Inflammatory macrophage (primary cell): ENCODE measurements at regions not wholly inside any gene's neighbourhood (a gene's known extent, or its start where the extent isn't known, plus 50 kb on each side); places are given as distances from the start of the nearest gene placed in this dataset.

Source experiments
- DNase-seq, 2 donors: peaks; one replicate each; pipeline ENCODE4 v3.0.0-alpha.2; 2020 to 2022

DNA sequence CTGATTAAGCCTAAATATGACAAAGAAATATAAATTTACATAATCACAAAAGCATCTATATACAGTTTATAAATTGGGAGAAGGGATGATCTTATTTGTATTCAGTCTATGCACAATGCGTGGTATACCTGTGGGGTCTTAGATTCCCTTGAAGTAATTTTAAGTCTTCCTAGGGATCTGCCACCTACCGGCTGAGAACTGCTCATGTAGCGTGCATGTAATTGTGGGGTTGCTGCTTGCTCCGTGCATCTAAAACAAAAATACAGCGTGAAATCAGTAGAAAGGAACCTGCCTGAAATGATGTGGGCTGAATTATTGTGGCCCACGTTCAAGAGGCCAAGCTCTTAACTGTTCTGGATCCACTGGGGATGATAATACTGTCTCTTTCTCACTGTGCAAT is 187.3 kb downstream of the MBOAT1 start:
- DNase-seq: no peak

GRCh38 chr6:20025681-20026080 is 186.6 kb downstream of the MBOAT1 start:
- no peak for DNase-seq

DNA sequence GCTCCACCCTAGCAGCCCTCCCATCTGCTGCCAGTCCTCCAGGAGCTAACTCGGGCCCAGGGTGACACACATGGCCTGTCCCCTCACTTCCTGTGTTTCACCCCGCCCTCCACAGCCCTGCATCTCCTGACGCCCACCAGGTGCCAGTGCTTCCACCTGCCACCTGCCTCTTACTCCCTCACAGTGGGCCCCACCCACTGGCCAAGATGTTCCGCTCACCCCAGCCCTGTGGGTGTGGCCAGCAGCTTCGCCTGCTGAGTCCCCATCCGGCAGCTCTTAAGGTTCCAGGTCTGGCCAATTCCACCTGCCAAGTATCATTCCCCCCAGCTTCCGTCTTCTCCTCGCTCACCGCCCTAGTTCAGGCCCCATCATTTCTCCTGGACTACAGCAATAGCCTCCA is 184.1 kb downstream of the MBOAT1 start:
- DNase-seq: no peak

DNA sequence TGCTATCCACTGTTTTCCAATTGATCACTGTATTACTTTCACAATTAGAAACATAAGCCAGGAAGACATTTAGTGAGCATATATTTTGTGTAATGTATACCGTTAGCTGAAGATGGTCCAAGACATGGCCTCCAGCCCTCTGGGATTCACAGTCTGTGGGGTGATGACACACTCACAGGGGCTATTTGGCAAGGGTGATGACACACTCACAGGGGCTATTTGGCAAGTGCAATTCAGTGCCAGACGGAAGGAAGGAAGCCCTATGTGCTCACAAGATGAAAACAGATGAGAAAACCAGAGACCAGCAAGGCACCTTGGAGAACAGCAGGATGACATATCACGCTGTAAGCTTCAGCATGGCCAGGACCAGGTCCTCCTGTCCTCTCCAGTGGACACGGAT is 183.7 kb downstream of the MBOAT1 start:
- DNase-seq: no peak

DNA sequence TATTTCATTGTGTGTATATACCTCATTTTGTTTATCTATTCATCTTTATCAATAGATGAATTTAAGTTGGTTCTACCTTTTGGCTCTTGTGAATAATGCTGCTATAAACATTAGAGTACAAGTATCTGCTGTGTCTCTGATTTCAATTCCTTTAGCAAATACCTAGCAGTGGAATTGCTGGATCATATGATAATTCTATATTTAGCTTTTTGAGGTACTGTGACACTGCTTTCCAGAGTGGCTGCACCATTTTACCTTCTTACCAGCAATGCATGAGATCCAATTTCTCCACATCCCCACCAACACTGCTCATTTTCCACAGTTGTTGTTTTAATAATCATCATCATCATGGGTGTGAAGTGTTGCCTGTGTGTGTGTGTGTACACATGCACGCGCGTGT is 182.3 kb downstream of the MBOAT1 start:
- no peak for DNase-seq

DNA sequence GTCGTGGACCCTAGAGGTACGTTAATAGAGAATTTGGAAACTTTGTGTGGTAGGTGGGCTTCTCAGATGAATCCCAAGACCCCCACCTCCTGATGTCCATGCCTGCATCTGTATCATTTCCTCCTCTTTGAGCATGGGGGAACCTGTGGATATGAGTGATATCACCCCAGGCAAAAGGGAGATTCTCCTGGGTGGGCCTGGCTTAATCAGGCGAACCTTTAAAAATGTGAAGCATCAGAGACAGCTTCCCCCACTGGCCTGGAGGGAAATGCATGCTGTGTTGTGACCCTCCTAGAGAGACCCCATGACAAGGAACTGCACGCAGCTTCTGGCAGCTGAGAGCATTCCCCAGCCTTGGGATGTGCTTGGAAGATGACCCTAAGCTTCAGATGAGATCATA is 180.9 kb downstream of the MBOAT1 start:
- no peak for DNase-seq

GRCh38 chr6:20033697-20034407 is 178.4 kb downstream of the MBOAT1 start:
- DNase-seq: no peak

- DNase-seq: no peak
These were observed 177.9 kb downstream of the MBOAT1 start for GRCh38 chr6:20034408-20034769.

DNA sequence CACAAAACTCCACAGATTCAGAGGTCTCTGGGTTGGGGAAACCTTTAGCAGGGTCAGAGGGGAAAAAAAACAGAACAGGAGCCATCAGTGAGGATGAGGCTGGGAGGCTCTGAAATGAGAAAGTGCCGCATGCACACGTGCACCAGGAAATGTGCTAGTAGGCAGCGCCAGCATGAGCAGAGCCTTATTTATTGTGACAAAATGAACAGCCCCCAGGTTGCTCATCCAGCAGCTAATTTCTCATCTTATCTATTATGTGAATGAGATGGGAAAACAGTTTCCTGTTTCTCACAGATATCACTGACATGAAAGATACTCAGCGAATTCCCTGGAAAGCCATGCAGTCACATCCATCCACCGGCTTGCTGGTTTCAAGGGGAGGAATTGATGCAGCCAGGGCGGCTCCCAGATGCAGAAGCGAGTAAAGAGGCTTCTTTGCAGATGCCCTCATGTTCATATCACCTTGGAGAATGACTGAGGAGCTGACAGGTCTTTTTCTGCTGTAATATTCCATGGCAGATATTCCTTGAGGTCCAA is 176.1 kb downstream of the MBOAT1 start:
- no peak for DNase-seq

DNA sequence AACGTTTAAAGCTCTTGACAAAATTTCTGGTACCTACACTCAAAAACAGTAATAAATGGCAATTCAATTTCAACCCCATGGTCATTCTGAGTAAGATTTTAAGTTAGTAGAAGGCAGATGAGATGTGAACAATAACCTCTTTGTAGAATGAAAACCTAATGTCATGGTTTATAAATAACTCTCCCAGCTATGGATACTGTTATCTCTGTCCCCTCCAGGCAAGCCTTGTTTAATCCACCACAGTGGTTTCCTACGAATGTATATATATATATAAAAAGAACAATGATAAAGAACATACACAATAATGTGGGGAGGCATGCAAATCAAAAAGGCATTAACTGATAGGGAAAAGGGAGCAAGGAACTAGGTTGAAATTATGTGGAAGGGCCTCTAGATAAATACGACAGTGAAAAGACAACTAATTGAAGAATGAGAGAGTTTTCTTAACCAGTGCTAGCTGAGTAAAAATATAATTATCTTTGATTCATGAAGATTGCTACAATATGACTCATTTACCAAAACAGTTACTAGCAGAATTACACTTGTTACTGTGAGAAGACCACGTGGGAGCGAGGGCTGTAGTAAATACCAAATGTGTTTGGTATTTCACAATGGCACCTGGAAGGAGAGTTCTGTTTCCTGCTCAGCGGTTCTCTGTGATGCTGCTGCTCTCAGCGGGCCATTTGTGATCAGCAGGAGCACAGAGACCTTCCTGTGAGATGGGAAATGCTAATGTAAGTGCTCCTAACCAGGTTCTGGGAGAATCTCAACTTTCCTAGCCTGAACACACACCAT is 173.7 kb downstream of the MBOAT1 start:
- DNase-seq: no peak

- DNase-seq: no peak
These were observed 167.4 kb downstream of the MBOAT1 start for GRCh38 chr6:20044883-20045282.
